Mesendoderm (in vitro differentiated cells): ENCODE measurements at regions not wholly inside any gene's neighbourhood (a gene's known extent, or its start where the extent isn't known, plus 50 kb on each side); places are given as distances from the start of the nearest gene placed in this dataset.

ENCODE experiments used
- DNase-seq: peaks from one replicate; pipeline ENCODE4 v3.0.0; 2013
- H2AK5ac ChIP-seq: 2 replicates; pipeline ENCODE4 v1.6.1; 2013; ENCODE audit warnings: low read length, inconsistent platforms
- H2BK120ac ChIP-seq: 2 replicates; pipeline ENCODE4 v1.6.1; 2013; ENCODE audit warnings: low read depth, mild to moderate bottlenecking, low read length, moderate library complexity, mixed read lengths
- H2BK15ac ChIP-seq: replicated peaks from 2 replicates; pipeline ENCODE4 v1.6.1; 2013; ENCODE audit warnings: low read depth, mild to moderate bottlenecking, moderate library complexity
- H2BK5ac ChIP-seq: 2 replicates; pipeline ENCODE4 v1.6.1; 2013; ENCODE audit warnings: low read length, inconsistent platforms
- H3K18ac ChIP-seq: 2 replicates; pipeline ENCODE4 v1.6.1; 2013; ENCODE audit warnings: mild to moderate bottlenecking, low read length, mixed read lengths
- H3K23ac ChIP-seq: one replicate; pipeline ENCODE4 v1.6.1; 2013; ENCODE audit warnings: low read length
- H3K27ac ChIP-seq: 2 replicates; pipeline ENCODE4 v1.5.1; 2013; ENCODE audit warnings: low read depth, mild to moderate bottlenecking, inconsistent platforms, low read length, moderate library complexity
- H3K27me3 ChIP-seq: 2 replicates; pipeline ENCODE4 v1.6.1; 2013; ENCODE audit warnings: low read length, control low read depth, mild to moderate bottlenecking, inconsistent platforms; ENCODE audit not compliant: insufficient read depth, poor library complexity
- H3K36me3 ChIP-seq: 2 replicates; pipeline ENCODE4 v1.6.1; 2013; ENCODE audit warnings: low read length, inconsistent platforms; ENCODE audit not compliant: control insufficient read depth, insufficient read depth
- H3K4ac ChIP-seq: one replicate; pipeline ENCODE4 v1.6.1; 2013; ENCODE audit warnings: low read depth, mild to moderate bottlenecking, low read length, moderate library complexity
- H3K4me1 ChIP-seq: 2 replicates; pipeline ENCODE4 v1.6.1; 2013; ENCODE audit warnings: low read depth, low read length, inconsistent platforms; ENCODE audit not compliant: control insufficient read depth
- H3K4me2 ChIP-seq: 2 replicates; pipeline ENCODE4 v1.6.1; 2013; ENCODE audit warnings: low read length
- H3K4me3 ChIP-seq: 2 replicates; pipeline ENCODE4 v1.5.1; 2013; ENCODE audit warnings: mild to moderate bottlenecking, low read length
- H3K56ac ChIP-seq: one replicate; pipeline ENCODE4 v1.6.1; 2013; ENCODE audit warnings: low read length
- H3K79me1 ChIP-seq: 2 replicates; pipeline ENCODE4 v1.6.1; 2013; ENCODE audit warnings: low read length, inconsistent platforms
- H3K79me2 ChIP-seq: 2 replicates; pipeline ENCODE4 v1.6.1; 2013; ENCODE audit warnings: mild to moderate bottlenecking, low read length; ENCODE audit not compliant: control insufficient read depth, insufficient read depth
- H3K9ac ChIP-seq: 2 replicates; pipeline ENCODE4 v1.6.1; 2013; ENCODE audit warnings: low read length, inconsistent platforms
- H4K5ac ChIP-seq: one replicate; pipeline ENCODE4 v1.6.1; 2013; ENCODE audit warnings: low read length
- H4K8ac ChIP-seq: one replicate; pipeline ENCODE4 v1.6.1; 2013; ENCODE audit warnings: low read depth, mild to moderate bottlenecking, control low read depth, low read length, moderate library complexity
- WGBS: extraction: QIAGEN DNeasy Blood & Tissue Kit; methylation state at CpG from one replicate; pipeline ENCODE4 v1.1.7; 2013; ENCODE audit warnings: low lambda C conversion rate, missing lambda C conversion rate; ENCODE audit not compliant: insufficient coverage; ENCODE audit errors: extremely low coverage; 5-methylcytosine and 5-hydroxymethylcytosine counted together

DNA sequence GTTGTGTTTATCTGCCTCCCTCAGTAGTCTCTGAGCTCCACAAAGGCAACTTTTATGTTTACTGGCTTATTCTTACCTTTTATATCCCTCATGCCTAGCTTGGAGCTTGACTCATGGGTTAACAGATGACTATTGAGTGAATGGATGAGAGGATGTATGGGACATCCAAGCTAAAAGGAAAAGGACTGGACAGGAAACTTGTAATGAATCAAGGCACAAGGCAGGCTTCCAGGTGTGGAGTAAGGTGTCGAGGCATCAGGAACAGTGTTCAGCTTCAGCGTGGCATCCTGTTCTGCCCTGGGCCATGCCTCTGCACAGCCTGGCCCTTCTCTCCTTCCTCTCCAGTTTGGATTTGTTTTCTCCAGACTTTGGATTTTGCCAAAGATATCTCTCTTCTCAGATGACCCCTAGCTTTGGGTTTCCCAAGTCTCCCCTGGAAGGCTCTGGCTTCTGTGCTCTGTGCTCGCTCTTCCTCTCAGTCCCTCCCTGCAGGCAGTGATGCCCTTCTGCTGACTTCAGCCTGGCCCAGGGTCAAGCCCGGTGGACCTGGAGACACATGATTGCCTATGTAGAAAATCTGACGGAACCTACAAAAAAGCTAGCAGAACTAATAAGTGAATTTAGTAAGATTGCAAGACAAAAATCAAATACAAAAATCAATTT lies 367.3 kb downstream of the CXCL12 start:
- WGBS, result no CpG with 5 or more reads among the region's 5 CpGs
- H2BK120ac ChIP-seq, result no peak overlapping the region
- H3K27me3 ChIP-seq, result no peaks in the 10 kb centered on the region
- H3K36me3 ChIP-seq, result no peaks in the 10 kb centered on the region
- no peak overlapping the region for H3K9ac ChIP-seq
- H3K56ac ChIP-seq, result no peak overlapping the region
- H3K4me3 ChIP-seq, result no peak overlapping the region
- H4K8ac ChIP-seq, result no peak overlapping the region
- H3K27ac ChIP-seq, result no peak overlapping the region
- H3K4ac ChIP-seq, result no peak overlapping the region
- no peak overlapping the region for H3K23ac ChIP-seq
- H2BK5ac ChIP-seq, result no peak overlapping the region
- H3K79me1 ChIP-seq, result no peaks in the 10 kb centered on the region
- H2AK5ac ChIP-seq, result no peak overlapping the region
- no peak overlapping the region for H2BK15ac ChIP-seq
- no peak for DNase-seq
- H3K4me1 ChIP-seq, result peaks cover 2% of the 10 kb centered on the region
- no peak overlapping the region for H3K18ac ChIP-seq
- no peaks in the 10 kb centered on the region for H3K79me2 ChIP-seq
- H3K4me2 ChIP-seq, result no peak overlapping the region
- no peak overlapping the region for H4K5ac ChIP-seq

DNA sequence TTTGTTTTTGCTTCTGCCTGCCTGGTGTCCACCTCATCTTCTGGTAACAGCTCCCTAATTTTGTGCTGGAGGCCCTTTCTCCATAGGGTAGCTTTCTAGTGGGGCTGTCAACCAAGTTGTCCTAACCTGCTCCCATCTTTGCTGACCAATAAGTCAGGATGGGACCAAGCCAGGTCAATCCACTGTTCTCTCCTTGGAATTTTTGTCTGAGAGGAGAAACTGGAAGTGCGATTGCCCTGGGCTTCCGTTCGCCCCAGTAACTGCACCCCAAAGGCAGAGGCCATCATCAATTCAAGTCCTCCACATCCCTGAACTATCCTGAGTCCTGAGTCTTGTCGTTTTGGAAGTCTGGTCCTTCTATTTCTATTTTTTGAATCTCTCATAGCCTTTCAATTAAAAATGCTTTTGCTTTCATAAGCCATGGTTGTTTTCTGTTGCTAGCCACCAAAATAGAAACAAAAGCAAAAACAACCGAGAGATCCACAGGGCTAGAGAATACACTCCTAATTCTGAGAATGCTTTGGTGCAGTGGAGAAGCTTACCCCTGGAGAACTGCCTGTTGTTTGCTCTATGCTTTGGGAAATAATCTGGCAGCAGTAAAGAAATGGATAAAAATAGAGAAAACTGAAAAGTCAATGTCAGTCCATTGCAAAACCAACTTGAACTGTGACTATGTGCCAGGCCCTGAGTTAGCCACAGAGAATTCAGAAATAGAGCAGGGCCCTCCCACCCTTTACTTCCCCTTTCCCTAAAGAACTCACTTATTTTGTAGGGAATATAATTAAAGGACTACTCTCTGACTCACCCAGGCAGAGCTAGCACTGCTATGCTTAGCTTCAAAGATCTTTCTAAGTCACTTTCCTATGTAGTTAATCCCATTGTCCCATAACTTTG lies 368.1 kb downstream of the CXCL12 start:
- Histone ChIP-seq H3K79me2 (no peaks in the 10 kb centered on the region), H3K4ac (no peak overlapping the region), H3K4me1 (peaks cover 2% of the 10 kb centered on the region), H3K18ac (no peak overlapping the region), H3K23ac (no peak overlapping the region), H3K9ac (no peak overlapping the region), H3K56ac (no peak overlapping the region), H4K5ac (no peak overlapping the region), H3K4me3 (no peak overlapping the region), H4K8ac (no peak overlapping the region), H3K36me3 (no peaks in the 10 kb centered on the region), H2BK15ac (no peak overlapping the region), H3K79me1 (no peaks in the 10 kb centered on the region), H2BK5ac (no peak overlapping the region), H3K4me2 (no peak overlapping the region), H2BK120ac (no peak overlapping the region), H3K27ac (no peak overlapping the region), H3K27me3 (no peaks in the 10 kb centered on the region), H2AK5ac (no peak overlapping the region)
- no CpG with 5 or more reads among the region's 5 CpGs for WGBS
- no peak for DNase-seq

DNA sequence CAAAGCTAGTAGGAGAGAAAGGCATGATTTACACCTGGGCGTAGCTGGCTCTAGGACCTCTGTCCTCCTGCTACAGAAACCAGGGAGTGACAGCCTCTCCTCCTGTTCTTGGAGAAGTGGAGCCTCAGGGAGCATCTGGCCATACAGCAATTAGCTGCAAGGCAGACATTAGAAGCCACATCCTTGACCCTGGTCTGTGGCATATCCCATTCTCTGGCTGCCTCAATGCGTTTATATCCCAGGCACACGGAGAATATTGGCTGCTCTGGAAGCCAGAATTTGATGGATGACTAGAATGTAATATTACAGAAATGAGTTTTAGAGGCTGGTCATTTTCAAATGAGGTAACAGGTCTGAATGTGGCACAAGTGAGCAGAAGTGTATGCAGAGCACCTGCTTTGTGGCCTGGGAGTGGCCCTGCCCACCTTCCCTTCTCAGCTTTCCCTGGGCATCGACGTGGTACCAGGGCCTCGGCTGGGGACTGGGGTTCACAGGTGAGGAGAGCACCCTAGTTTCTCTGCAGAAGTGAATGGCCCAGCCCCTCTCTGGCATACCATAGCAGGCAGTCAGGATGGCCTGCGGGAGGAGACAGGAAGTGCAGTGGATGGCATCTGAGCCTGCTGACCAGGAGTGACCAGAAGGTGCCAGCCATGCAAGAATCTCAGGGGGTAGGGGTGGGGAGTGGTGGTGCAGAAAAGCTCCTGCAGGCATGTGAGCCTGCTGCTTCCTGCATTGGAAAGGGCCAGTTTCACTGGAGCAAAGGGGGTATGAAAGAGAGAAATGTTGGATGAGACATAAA lies 367.2 kb upstream of the ZNF32 start:
- Histone ChIP-seq H2AK5ac (no peak overlapping the region), H3K18ac (no peak overlapping the region), H3K79me2 (no peaks in the 10 kb centered on the region), H3K56ac (no peak overlapping the region), H3K27ac (no peak overlapping the region), H2BK15ac (no peak overlapping the region), H3K9ac (no peak overlapping the region), H3K4ac (no peak overlapping the region), H4K8ac (no peak overlapping the region), H3K4me1 (peaks cover 2% of the 10 kb centered on the region), H4K5ac (no peak overlapping the region), H2BK5ac (no peak overlapping the region), H3K36me3 (no peaks in the 10 kb centered on the region), H3K4me2 (no peak overlapping the region), H3K23ac (no peak overlapping the region), H3K27me3 (no peaks in the 10 kb centered on the region), H2BK120ac (no peak overlapping the region), H3K79me1 (no peaks in the 10 kb centered on the region), H3K4me3 (no peak overlapping the region)
- WGBS, result no CpG with 5 or more reads among the region's 7 CpGs
- no peak for DNase-seq

DNA sequence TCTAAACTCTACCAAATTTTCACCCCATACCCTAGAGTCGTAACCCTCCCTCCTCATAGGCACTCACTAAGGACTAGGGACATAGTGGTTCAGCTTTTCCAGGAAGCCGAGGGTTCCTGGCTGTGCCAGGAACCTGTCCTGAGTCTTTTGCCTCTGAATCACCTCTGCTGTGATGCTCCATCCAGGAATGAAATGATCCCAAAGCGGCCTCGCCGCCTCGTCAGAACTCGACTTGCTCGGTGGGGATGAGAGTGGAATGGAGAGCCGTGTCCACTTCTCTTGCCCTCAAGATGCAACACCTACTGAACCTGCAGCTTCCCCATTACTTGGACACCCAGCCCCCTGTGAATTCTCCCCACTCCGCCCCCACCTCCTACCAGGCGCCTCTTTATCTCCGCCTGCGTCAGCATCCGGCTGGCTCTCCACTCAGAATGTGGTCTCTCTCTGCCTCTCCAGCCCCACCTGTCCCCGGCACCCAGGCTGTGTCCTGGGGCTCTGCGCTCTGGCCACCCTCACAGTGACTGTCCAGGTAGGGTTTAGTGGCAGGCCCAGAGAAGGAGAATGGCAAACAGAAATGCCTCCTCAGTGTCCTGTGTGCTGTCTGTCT lies 366.1 kb upstream of the ZNF32 start:
- Histone ChIP-seq H4K5ac (no peak overlapping the region), H3K4me3 (no peak overlapping the region), H2AK5ac (no peak overlapping the region), H3K79me1 (no peaks in the 10 kb centered on the region), H3K79me2 (no peaks in the 10 kb centered on the region), H3K56ac (no peak overlapping the region), H4K8ac (no peak overlapping the region), H2BK5ac (no peak overlapping the region), H3K4ac (no peak overlapping the region), H3K4me1 (peaks cover 2% of the 10 kb centered on the region), H2BK15ac (no peak overlapping the region), H3K36me3 (no peaks in the 10 kb centered on the region), H3K27ac (no peak overlapping the region), H3K27me3 (no peaks in the 10 kb centered on the region), H3K9ac (no peak overlapping the region), H3K23ac (no peak overlapping the region), H2BK120ac (no peak overlapping the region), H3K4me2 (no peak overlapping the region), H3K18ac (no peak overlapping the region)
- WGBS, result 100% methylated on average over 1 of the region's 16 CpGs
- no peak for DNase-seq

DNA sequence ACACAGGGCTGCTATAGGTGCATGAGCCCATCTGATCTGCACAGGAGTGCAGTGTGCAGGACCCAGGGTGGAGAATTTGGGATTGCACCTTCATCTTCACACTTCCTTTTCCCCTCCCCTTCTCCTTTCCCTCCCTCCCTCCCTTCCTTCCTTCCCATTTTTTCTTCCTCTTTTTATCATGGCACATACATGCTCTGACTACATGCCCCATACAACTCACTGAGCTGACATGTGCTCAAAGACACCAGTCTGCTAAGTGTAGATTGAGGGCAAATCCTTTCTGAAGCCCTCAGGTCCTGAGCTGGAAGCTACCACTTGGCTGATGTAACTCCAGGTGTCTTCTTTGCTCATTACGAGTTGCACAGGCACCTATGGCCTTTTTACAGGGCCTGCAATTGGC lies 365.3 kb upstream of the ZNF32 start:
- no peak for DNase-seq
- no peak overlapping the region for H2BK5ac ChIP-seq
- no peaks in the 10 kb centered on the region for H3K79me1 ChIP-seq
- H3K4me2 ChIP-seq, result no peak overlapping the region
- H4K8ac ChIP-seq, result no peak overlapping the region
- no peak overlapping the region for H3K27ac ChIP-seq
- no CpG with 5 or more reads among the region's 1 CpG for WGBS
- H2BK15ac ChIP-seq, result no peak overlapping the region
- no peak overlapping the region for H3K56ac ChIP-seq
- peaks cover 2% of the 10 kb centered on the region for H3K4me1 ChIP-seq
- H3K9ac ChIP-seq, result no peak overlapping the region
- no peaks in the 10 kb centered on the region for H3K27me3 ChIP-seq
- H3K36me3 ChIP-seq, result no peaks in the 10 kb centered on the region
- no peak overlapping the region for H4K5ac ChIP-seq
- H2BK120ac ChIP-seq, result no peak overlapping the region
- no peak overlapping the region for H3K18ac ChIP-seq
- no peak overlapping the region for H3K23ac ChIP-seq
- no peak overlapping the region for H2AK5ac ChIP-seq
- no peak overlapping the region for H3K4ac ChIP-seq
- no peak overlapping the region for H3K4me3 ChIP-seq
- no peaks in the 10 kb centered on the region for H3K79me2 ChIP-seq
